SJCRH30 (cell line): ENCODE measurements at regions not wholly inside any gene's neighbourhood (a gene's known extent, or its start where the extent isn't known, plus 50 kb on each side); places are given as distances from the start of the nearest gene placed in this dataset.

ENCODE experiments used
- DNase-seq, 2 experiments: peaks; one replicate each; pipeline ENCODE4 v3.0.0-alpha.2; 2015 to 2020
- H3K27ac ChIP-seq: fragments of 250-450 bp; sonication (Bioruptor Pico); 2 replicates; pipeline ENCODE4 v1.5.1; 2020; ENCODE audit warnings: mild to moderate bottlenecking, moderate library complexity
- H3K27me3 ChIP-seq: fragments of 250-450 bp; sonication (Bioruptor Pico); 2 replicates; pipeline ENCODE4 v1.5.1; 2020; ENCODE audit warnings: mild to moderate bottlenecking, moderate library complexity
- H3K36me3 ChIP-seq: fragments of 250-450 bp; sonication (Bioruptor Pico); 2 replicates; pipeline ENCODE4 v1.5.1; 2020; ENCODE audit warnings: mild to moderate bottlenecking, moderate library complexity
- H3K4me1 ChIP-seq: fragments of 250-450 bp; sonication (Bioruptor Pico); 2 replicates; pipeline ENCODE4 v1.5.1; 2020; ENCODE audit warnings: mild to moderate bottlenecking, moderate library complexity
- H3K4me3 ChIP-seq: fragments of 250-450 bp; sonication (Bioruptor Pico); 2 replicates; pipeline ENCODE4 v1.5.1; 2020; ENCODE audit warnings: mild to moderate bottlenecking, moderate library complexity
- H3K9me3 ChIP-seq: fragments of 250-450 bp; sonication (Bioruptor Pico); replicated peaks from 2 replicates; pipeline ENCODE4 v1.5.1; 2020; ENCODE audit warnings: mild to moderate bottlenecking, moderate library complexity

DNA sequence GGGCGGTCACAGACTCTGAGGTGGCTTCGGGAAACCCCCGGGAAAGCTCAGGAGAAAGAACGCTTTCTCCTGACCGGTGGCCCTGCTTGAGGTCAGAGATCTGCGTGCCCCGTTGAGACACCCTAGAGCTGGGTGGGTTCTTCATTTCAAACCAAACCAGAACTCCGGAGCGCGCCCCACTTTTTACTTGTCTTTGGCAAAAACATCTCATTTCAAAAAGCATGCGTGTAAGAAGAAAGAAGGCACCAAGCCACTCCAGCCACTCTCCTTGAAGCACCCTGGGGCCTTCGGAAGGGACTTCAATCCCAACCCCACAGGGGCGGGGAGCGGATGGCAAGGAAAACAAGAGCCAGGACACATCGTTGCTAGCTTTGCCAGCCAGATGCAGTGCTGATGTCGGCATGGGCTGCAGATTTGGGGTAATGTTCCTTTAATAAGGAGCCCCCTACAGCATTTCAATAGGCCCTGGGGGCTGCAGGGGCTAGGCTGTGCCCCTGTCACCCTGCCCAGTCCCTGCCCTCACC, 171.7 kb downstream of the ERCC6L2 start:
- Histone ChIP-seq H3K4me3 (no peak overlapping the region), H3K36me3 (no peaks in the 10 kb centered on the region), H3K9me3 (no peaks in the 10 kb centered on the region), H3K27ac (peak overlapping the region; percentile 91; the same call in 1 of the 2 replicates), H3K27me3 (no peaks in the 10 kb centered on the region), H3K4me1 (peaks cover 23% of the 10 kb centered on the region)
- no peak for DNase-seq

DNA sequence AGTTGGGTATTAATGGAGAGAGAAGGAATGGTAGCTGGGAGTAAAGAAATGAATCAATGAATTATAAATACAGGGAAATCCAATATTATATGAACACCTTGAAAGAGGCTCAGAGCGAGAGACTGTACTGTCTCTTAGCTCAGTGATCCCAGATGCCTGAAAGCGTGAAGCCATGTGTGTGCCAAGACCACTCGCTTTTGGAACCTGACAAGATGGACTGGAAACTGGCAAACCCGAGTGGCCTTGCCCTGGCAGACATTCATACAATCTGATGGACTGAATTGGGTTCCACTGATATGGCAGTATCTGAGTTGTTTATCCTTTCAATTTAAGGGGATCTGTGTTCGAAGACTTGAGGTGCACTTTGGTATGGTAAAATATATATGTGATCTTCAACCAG, 170.3 kb downstream of the ERCC6L2 start:
- Histone ChIP-seq H3K27me3 (no peaks in the 10 kb centered on the region), H3K9me3 (no peaks in the 10 kb centered on the region), H3K4me1 (peaks cover 37% of the 10 kb centered on the region), H3K36me3 (no peaks in the 10 kb centered on the region), H3K27ac (no peak overlapping the region), H3K4me3 (no peak overlapping the region)
- DNase-seq = no peak

DNA sequence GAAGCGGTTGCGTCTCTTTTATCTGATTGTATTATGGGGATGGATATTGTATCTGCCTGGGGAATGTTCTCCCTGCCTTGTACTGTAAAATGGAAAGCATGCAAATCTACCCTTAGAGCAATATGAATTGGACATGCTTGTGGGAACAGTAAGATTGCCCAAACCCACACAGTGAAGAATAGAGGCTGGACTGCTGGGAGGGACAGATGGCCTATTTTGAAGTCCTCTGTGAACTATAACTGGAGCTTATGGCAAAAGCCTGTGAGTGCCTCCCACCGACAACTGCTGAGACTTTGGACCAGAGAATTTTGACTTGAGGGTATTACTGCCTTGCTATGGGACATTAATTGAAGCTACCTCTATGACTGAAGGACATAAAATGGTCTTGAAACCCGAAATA, 168.9 kb downstream of the ERCC6L2 start:
- DNase-seq = no peak
- Histone ChIP-seq H3K4me3 (no peak overlapping the region), H3K36me3 (no peaks in the 10 kb centered on the region), H3K27me3 (no peaks in the 10 kb centered on the region), H3K4me1 (peaks cover 28% of the 10 kb centered on the region), H3K27ac (no peak overlapping the region), H3K9me3 (no peaks in the 10 kb centered on the region)

DNA sequence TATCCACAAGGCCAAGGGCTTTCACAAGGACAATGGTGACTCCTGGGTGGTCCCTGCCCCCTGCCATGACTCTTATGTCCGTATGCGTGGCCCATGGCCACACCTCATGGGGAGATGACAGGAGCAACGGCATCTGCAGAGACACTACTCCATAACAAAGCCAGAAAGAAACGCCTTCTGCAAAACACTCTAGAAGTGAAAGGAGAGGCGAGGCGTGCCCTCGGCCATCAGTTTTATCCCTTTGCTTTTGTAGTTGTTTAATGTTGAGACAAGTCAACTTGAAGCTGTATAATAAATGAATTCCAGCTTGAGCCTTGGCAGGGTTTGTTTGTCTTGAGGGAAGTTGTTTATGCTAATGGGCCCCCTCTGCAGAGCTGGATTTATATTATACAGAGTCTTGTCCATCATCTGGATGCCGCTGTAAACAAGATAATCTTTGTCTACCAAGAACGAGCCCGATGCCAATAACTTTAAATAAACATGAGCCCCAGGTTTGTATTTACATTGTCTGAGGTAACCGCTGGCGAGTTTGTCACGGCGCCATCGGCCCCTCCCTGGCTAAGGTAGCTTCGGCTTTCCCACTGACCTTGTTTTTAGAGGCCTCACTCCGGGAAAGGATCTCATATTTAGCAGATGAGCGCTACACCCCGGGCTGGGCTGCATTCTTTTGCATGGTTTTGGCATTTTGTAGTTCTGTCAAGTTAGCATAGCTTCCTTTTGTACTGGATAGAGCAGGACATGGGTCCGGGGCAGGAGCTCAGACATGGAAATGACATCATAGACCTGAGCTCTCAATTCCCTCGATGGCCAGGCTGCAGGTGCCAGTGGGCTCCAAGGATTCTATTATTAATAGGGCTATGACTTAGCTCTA, 165.3 kb downstream of the ERCC6L2 start:
- Histone ChIP-seq H3K27ac (peak overlapping the region; percentile 31; the same call in 1 of the 2 replicates), H3K4me1 (peaks cover 21% of the 10 kb centered on the region), H3K27me3 (no peaks in the 10 kb centered on the region), H3K36me3 (no peaks in the 10 kb centered on the region), H3K9me3 (no peaks in the 10 kb centered on the region), H3K4me3 (peak overlapping the region; percentile 46)
- DNase-seq = peak; percentile 52 to 60

DNA sequence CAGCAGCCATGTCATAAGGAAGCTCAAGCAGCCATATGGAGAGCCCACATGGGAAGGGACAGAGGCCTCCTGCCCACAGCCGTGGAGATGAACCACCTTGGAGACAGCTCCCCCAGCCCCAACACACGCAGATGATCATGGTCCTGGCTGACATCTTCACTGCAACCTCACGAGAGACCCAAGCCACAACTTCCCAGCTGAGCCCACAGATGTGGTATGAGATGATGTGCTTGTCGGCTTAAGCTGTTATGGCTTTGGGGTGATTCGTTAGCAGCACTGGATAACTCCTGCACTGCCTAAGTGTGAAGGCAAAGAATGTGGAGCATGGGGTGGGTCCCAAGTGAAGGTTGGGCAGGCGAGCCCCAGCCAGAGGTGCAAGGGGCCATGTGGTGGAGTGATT, 163.4 kb downstream of the ERCC6L2 start:
- Histone ChIP-seq H3K9me3 (no peaks in the 10 kb centered on the region), H3K27me3 (no peaks in the 10 kb centered on the region), H3K4me1 (peaks cover 21% of the 10 kb centered on the region), H3K27ac (no peak overlapping the region), H3K36me3 (no peaks in the 10 kb centered on the region), H3K4me3 (no peak overlapping the region)
- no peak for DNase-seq

DNA sequence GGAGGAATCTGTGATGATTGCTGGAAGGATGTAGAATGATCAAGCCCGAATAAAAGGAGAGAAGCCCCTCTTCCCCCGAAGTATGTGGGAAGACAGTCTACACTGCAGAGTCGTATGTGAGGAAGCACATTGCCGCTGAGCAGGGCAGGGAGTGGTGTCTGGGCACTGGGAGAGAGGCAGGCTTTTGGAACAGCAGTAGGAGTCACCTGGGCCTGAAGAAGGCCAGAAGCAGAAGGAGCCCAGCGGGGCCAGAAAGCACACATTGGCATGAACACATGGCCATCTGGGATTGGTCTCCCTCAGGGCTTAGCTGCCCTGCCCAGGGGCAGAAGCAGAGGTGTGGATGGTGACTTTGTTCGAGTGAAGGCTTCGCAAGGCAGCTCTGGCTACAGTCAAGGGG, 162.8 kb downstream of the ERCC6L2 start:
- peaks cover 21% of the 10 kb centered on the region for H3K4me1 ChIP-seq
- no peaks in the 10 kb centered on the region for H3K27me3 ChIP-seq
- H3K36me3 ChIP-seq = no peaks in the 10 kb centered on the region
- H3K27ac ChIP-seq = no peak overlapping the region
- no peak for DNase-seq
- H3K9me3 ChIP-seq = no peaks in the 10 kb centered on the region
- H3K4me3 ChIP-seq = no peak overlapping the region

DNA sequence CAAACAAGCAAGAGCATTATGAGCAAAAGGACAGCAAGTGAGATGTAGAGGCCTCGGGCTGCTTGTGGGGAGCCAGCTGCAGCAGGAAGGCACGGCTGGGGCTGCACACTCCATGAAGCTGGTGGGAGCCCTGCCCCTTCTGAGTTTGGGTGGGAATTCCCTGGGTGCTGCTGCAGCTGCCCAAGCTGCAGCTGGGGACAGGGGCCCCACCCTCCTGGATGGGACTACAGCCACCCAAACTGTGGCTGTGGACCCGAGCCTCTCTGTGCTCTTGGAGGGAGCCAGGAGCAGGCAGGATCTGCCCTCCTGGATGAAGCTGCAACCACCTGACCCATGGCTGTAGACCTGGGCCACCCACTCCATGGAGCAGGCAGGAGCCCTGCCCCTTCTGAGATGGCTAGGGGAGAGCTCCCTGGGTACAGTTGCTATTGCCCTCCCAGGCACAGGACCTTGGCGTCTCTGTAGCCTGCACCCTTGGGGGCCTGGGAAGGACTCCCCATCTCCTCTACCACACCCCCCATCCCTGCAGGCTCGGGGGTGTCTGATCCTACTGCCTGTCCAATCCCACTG, 159.1 kb downstream of the ERCC6L2 start:
- Histone ChIP-seq H3K4me3 (no peak overlapping the region), H3K9me3 (no peaks in the 10 kb centered on the region), H3K36me3 (no peaks in the 10 kb centered on the region), H3K27me3 (no peaks in the 10 kb centered on the region), H3K4me1 (peaks cover 16% of the 10 kb centered on the region), H3K27ac (no peak overlapping the region)
- DNase-seq = no peak

DNA sequence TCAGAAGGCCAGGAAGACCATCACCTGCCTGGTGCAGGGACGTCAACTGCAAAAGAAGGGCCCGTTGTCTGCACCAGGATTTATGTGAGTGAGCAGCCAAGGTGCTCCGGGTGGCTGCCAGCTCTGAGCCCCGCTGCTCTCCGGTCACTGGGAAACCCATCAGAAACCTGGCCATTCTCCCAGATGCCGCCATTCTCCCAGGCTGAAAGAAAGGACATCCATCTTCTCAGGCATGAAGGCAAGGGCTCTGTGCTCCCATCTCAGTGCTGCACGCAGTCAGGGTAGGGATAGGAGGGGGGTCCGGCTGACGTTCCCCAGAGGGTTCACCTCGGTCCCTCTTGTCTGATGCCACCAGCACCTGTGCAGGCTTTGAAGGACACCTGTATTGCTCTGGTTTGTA, 158.4 kb downstream of the ERCC6L2 start:
- Histone ChIP-seq H3K9me3 (no peaks in the 10 kb centered on the region), H3K36me3 (no peaks in the 10 kb centered on the region), H3K4me3 (no peak overlapping the region), H3K4me1 (peaks cover 16% of the 10 kb centered on the region), H3K27me3 (no peaks in the 10 kb centered on the region), H3K27ac (no peak overlapping the region)
- DNase-seq = no peak

DNA sequence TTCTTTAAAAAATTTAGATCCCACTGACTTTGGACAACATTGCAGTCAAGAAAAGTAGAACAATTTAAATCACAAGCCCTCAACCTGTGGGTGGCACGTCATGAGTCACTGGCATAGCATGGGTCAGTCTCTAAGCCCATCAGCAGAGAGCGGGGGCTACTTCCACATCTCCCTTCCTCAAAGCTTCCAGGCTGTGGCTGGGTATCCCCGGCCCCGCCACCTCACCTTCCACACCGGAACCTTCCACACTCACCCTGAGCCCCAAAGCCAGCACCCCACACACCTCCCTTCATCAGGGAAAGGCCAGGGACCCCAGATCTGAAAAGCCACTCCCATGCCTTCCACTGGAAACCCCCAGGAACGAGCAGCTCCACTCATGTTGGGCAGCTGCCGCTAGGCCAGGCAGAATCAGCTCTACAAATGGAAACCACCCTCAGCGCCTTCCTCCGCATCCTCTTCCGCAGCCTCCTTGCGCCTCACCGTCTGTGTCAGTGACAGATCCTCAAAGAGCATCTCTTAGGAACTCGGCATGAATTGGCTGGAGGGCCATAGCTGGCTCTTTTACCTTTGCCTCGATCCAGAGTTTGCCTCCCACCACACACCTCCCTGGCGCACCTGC, 156.5 kb downstream of the ERCC6L2 start:
- Histone ChIP-seq H3K4me1 (peaks cover 16% of the 10 kb centered on the region), H3K9me3 (0 out of 2 replicates have a peak, but pooled peaks cover 3% of the 10 kb centered on the region), H3K27me3 (no peaks in the 10 kb centered on the region), H3K4me3 (no peak overlapping the region), H3K27ac (no peak overlapping the region), H3K36me3 (no peaks in the 10 kb centered on the region)
- no peak for DNase-seq

DNA sequence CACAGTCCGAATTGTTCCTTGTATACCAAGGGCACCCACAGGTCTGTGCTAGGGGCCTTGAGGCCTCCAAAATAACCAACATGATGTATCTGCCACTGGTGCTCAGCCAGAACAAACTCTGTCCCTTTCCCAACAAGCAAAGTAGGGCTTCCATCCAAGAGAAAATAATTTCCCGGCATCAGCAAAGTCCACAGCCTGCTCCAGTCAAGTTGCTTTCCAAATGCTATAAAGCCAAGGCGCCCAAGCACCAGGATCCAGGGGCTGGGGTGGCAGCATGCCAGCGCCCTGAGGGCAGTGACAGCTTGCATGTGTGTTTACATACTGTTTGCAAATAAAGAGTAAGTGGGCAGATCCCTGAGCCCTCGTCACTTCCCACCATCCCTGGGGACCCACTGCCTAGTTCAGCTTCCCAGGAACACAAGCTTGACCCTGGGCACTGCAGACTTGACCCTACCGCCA, 155.9 kb downstream of the ERCC6L2 start:
- peak; percentile 91 to 92 for DNase-seq
- Histone ChIP-seq H3K36me3 (no peaks in the 10 kb centered on the region), H3K4me3 (no peak overlapping the region), H3K9me3 (0 out of 2 replicates have a peak, but pooled peaks cover 3% of the 10 kb centered on the region), H3K27me3 (no peaks in the 10 kb centered on the region), H3K27ac (no peak overlapping the region), H3K4me1 (peaks cover 16% of the 10 kb centered on the region)

DNA sequence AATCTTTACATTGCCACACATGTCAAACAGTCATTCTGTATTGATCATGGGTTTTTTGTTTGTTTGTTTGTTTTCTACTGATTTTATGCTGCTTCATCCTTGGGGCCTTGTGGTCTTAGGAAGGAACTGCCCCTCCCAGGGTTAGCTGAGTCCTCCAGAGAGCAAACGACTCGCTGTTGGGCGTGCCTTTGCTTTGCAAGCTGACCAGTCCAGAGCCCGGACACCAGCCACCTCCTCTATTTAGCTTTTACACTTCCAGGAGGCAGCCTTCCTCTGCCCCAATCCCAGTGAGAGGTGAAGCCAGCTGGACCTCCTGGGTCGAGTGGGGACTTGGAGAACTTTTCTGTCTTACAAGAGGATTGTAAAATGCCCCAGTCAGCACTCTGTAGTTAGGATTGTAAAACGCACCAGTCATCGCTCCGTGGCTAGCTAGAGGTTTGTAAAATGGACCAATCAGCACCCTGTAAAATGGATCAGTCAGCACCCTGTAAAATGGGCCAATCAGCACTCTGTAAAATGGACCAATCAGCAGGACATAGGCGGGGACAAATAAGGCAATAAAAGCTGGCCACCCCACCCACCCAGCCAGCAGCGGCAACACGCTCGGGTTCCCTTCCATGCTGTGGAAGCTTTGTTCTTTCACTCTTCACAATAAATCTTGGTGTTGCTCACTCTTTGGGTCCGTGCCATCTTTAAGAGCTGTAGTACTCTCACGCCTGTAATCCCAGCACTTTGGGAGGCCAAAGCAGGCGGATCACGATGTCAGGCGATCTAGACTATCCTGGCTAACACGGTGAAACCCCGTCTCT, 154.4 kb downstream of the ERCC6L2 start:
- no peaks in the 10 kb centered on the region for H3K27me3 ChIP-seq
- H3K9me3 ChIP-seq = 0 out of 2 replicates have a peak, but pooled peaks cover 3% of the 10 kb centered on the region
- H3K36me3 ChIP-seq = no peaks in the 10 kb centered on the region
- peaks cover 16% of the 10 kb centered on the region for H3K4me1 ChIP-seq
- H3K4me3 ChIP-seq = no peak overlapping the region
- DNase-seq = no peak
- no peak overlapping the region for H3K27ac ChIP-seq

DNA sequence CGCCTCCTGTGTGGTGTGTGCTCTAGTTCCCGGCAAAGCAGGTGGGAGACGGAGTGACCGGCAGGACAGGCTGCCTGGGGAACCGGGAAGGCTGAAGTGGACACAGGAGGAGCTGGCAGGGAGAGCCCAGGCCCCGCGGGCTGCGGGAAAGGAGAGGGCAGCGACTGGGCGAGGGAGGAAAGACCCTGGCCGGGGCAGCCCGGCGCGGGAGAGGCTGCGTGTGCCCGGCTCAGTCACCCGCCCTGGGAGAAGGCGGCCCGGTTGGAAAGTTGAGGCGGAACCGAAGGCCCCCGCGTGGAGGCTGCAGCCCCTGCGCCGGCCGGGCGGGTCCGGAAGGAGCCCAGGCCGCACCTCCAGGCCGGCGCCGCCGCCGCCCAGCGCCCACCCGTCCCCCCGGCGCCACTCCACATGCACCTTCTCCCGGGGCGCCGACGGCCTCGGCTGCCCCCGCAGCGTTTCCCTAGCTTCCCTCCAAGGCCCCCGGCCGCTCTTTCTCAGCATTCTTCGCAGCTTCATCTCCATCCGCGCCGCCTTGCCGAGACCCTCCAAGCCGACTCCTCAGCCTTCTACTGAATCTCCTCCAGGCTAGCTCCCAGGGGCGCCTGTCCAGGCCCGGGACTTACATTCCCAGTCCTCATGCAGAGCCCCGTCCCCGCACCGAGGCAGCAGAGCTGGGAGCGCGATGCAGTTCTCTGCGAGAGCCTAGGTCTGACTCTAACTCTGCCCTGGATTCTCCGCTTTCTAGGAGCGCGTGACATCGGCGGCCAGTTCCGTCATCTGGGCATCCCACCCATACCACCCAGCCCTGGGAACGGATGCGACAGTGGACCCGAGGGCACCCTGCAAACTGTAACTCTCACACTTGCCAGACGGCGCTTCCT, 152.0 kb downstream of the ERCC6L2 start:
- Histone ChIP-seq H3K36me3 (no peaks in the 10 kb centered on the region), H3K9me3 (0 out of 2 replicates have a peak, but pooled peaks cover 3% of the 10 kb centered on the region), H3K4me3 (no peak overlapping the region), H3K27me3 (no peaks in the 10 kb centered on the region), H3K27ac (no peak overlapping the region), H3K4me1 (peaks cover 16% of the 10 kb centered on the region)
- no peak for DNase-seq

DNA sequence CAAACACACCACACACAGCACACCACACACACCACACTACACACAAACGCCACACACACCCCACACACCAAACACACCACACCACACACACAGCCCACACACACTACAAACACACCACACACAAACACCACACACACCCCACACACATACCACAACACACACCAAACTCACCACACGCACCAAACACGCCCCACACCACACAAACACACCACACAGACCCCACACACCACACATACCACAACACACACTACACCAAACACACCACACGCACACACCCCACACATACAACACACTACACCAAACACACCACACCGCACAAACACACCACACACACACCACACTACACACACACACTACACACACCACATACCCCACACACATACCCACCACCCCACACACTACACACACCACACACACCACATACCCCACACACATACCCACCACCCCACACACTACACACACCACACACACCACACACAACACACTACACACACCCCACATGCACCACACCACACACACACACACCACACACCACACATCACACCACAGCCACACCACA, 151.2 kb downstream of the ERCC6L2 start:
- Histone ChIP-seq H3K27ac (no peak overlapping the region), H3K27me3 (no peaks in the 10 kb centered on the region), H3K4me3 (no peak overlapping the region), H3K36me3 (no peaks in the 10 kb centered on the region), H3K9me3 (0 out of 2 replicates have a peak, but pooled peaks cover 3% of the 10 kb centered on the region), H3K4me1 (peaks cover 11% of the 10 kb centered on the region)
- no peak for DNase-seq
